B cell (primary cell): ENCODE measurements at regions not wholly inside any gene's neighbourhood (a gene's known extent, or its start where the extent isn't known, plus 50 kb on each side); places are given as distances from the start of the nearest gene placed in this dataset.

Experiments used
- ATAC-seq: fragments of 200-7000 bp; cut with Tn5 transposase; one replicate; pipeline ENCODE4 v1.10.0; 2021; ENCODE audit warnings: low read depth, mild to moderate bottlenecking, moderate number of reproducible peaks, moderate library complexity
- CTCF ChIA-PET: fragments of 350-600 bp; sonication (Branson Sonifier 250); formaldehyde crosslinking; loops from one replicate; lab custom pipeline; 2021; ENCODE audit warnings: antibody characterized with exemption, inconsistent platforms; lab: Charles Lee
- POLR2A ChIA-PET: fragments of 350-600 bp; sonication (Branson Sonifier 250); formaldehyde crosslinking; loops from one replicate; lab custom pipeline; 2021; ENCODE audit warnings: antibody characterized with exemption; lab: Charles Lee
- DNase-seq: peaks from one replicate; pipeline ENCODE4 v3.0.0; 2013
- H2AFZ ChIP-seq: 2 replicates; pipeline ENCODE4 v1.6.1; 2012; ENCODE audit warnings: mild to moderate bottlenecking, low read depth, low read length; ENCODE audit not compliant: insufficient read depth, poor library complexity, severe bottlenecking
- H3K27ac ChIP-seq, 2 donors: 1 replicate in 1 of 2; 2 replicates in 1 of 2; pipeline ENCODE4 v1.5.1; 2012 to 2013; ENCODE audit warnings: low read length in 2 of 2, mild to moderate bottlenecking in 2 of 2, moderate library complexity in 1 of 2
- H3K27me3 ChIP-seq, 4 experiments: fragments of 200-600 bp in 1 of 4; sonication (generic) in 1 of 4; replicated peaks in 1 of 4; 1 replicate in 2 of 4; 2 replicates in 2 of 4; pipeline versions ENCODE4 v1.6.1 to v1.7.0; 2013 to 2016; ENCODE audit warnings: low read length in 3 of 4, mild to moderate bottlenecking in 2 of 4, mixed read lengths in 1 of 4, moderate library complexity in 1 of 4; ENCODE audit not compliant: insufficient read depth in 4 of 4, control insufficient read depth in 3 of 4; ENCODE audit errors: control extremely low read depth in 1 of 4
- H3K36me3 ChIP-seq, 2 experiments: replicated peaks in 1 of 2; 1 replicate in 1 of 2; 2 replicates in 1 of 2; pipeline versions ENCODE4 v1.6.1 to v1.7.1; 2013; ENCODE audit warnings: low read length in 1 of 2; ENCODE audit not compliant: insufficient read depth in 2 of 2, control insufficient read depth in 1 of 2; ENCODE audit errors: control extremely low read depth in 1 of 2, extremely low read depth in 1 of 2
- H3K4me1 ChIP-seq, 2 donors: fragments of 200-600 bp in 1 of 2; sonication (generic) in 1 of 2; 1 replicate in 1 of 2; 2 replicates in 1 of 2; pipeline versions ENCODE4 v1.5.1 to v1.6.1; 2013 to 2017; ENCODE audit warnings: low read length in 2 of 2; ENCODE audit not compliant: control insufficient read depth in 2 of 2, insufficient read depth in 2 of 2
- H3K4me2 ChIP-seq: replicated peaks from 2 replicates; pipeline ENCODE3; 2012; ENCODE audit warnings: mild to moderate bottlenecking, low read depth, low read length; ENCODE audit not compliant: poor library complexity, severe bottlenecking
- H3K4me3 ChIP-seq, 5 experiments: fragments of 200-600 bp in 1 of 5; sonication (generic) in 1 of 5; 1 replicate in 3 of 5; 2 replicates in 2 of 5; pipeline versions ENCODE4 v1.5.1 to v1.7.0; 2011 to 2016; ENCODE audit warnings: low read length in 4 of 5, mild to moderate bottlenecking in 4 of 5, low read depth in 2 of 5, control low read depth in 1 of 5, moderate library complexity in 1 of 5; ENCODE audit not compliant: insufficient read depth in 1 of 5; ENCODE audit errors: control extremely low read depth in 1 of 5, extremely low read depth in 1 of 5
- H3K79me2 ChIP-seq: fragments of 200-600 bp; sonication (generic); one replicate; pipeline ENCODE4 v1.6.0; 2016; ENCODE audit warnings: low read length; ENCODE audit not compliant: control insufficient read depth, insufficient read depth
- H3K9ac ChIP-seq: fragments of 200-600 bp; sonication (generic); 2 replicates; pipeline ENCODE4 v1.6.1; 2017; ENCODE audit warnings: mild to moderate bottlenecking, low read length, moderate library complexity
- H3K9me3 ChIP-seq, 3 donors: one replicate each; pipeline versions ENCODE4 v1.6.1 to v1.7.1; 2013; ENCODE audit warnings: low read length in 2 of 3; ENCODE audit not compliant: control insufficient read depth in 2 of 3, insufficient read depth in 1 of 3; ENCODE audit errors: control extremely low read depth in 1 of 3
- H4K20me1 ChIP-seq: 2 replicates; pipeline ENCODE4 v1.6.0; 2012; ENCODE audit warnings: mild to moderate bottlenecking, low read length; ENCODE audit not compliant: insufficient read depth, control insufficient read depth, poor library complexity, severe bottlenecking
- H3K27ac Mint-ChIP-seq: one replicate; pipeline ENCODE4 v1.8.0; 2021; ENCODE audit warnings: mixed read lengths
- H3K27me3 Mint-ChIP-seq: one replicate; pipeline ENCODE4 v1.8.0; 2021; ENCODE audit warnings: mixed read lengths
- H3K4me1 Mint-ChIP-seq: one replicate; pipeline ENCODE4 v1.8.0; 2021; ENCODE audit warnings: mixed read lengths
- H3K4me3 Mint-ChIP-seq: one replicate; pipeline ENCODE4 v1.8.0; 2021; ENCODE audit warnings: mixed read lengths
- H3K9me3 Mint-ChIP-seq: one replicate; pipeline ENCODE4 v1.8.0; 2022; ENCODE audit warnings: mixed read lengths; ENCODE audit not compliant: insufficient read depth
- CTCF ChIP-seq: fragments of 200-600 bp; IDR thresholded peaks from one replicate; pipeline ENCODE4 v1.8.0; 2022; ENCODE audit warnings: antibody characterized with exemption, mild to moderate bottlenecking
- EZH2 ChIP-seq: IDR thresholded peaks from 2 replicates; pipeline ENCODE4 v1.6.1; 2012; ENCODE audit warnings: borderline replicate concordance, low read depth, mild to moderate bottlenecking, moderate library complexity, low read length; ENCODE audit not compliant: insufficient read depth, poor library complexity, severe bottlenecking
- whole genome bisulfite sequencing: methylation state at CpG from one replicate; pipeline ENCODE4 v1.1.5; 2013; ENCODE audit warnings: missing lambda C conversion rate; ENCODE audit not compliant: insufficient coverage; 5-methylcytosine and 5-hydroxymethylcytosine counted together
- intact Hi-C: fragments of 100-400 bp; cut with micrococcal nuclease; formaldehyde crosslinking; loops from one replicate; pipeline ENCODE4 v1.10.0; 2022

GRCh38 chr13:89610331-89610730 is 1737.2 kb upstream of the MIR17HG start:
- no peaks in the 10 kb centered on the region for H3K4me1 ChIP-seq
- no peak overlapping the region for H3K9ac ChIP-seq
- ChIA-PET POLR2A (no interaction called here), CTCF (no interaction called here)
- intact Hi-C loops, result no loop called here
- no peak overlapping the region for H3K4me3 ChIP-seq
- H3K27me3 ChIP-seq, result no peaks in the 10 kb centered on the region
- no peak for ATAC-seq
- no peaks in the 10 kb centered on the region for H3K4me1 Mint-ChIP-seq
- TF ChIP-seq CTCF (no peak), EZH2 (no peak)
- H3K27me3 Mint-ChIP-seq, result no peaks in the 10 kb centered on the region
- H3K27ac Mint-ChIP-seq, result no peak overlapping the region
- no peaks in the 10 kb centered on the region for H3K79me2 ChIP-seq
- H3K4me2 ChIP-seq, result no peak overlapping the region
- no peaks in the 10 kb centered on the region for H4K20me1 ChIP-seq
- H3K9me3 Mint-ChIP-seq, result peaks cover 3% of the 10 kb centered on the region
- H2AFZ ChIP-seq, result no peak overlapping the region
- no peak overlapping the region for H3K4me3 Mint-ChIP-seq
- no peak overlapping the region for H3K27ac ChIP-seq
- no peaks in the 10 kb centered on the region for H3K36me3 ChIP-seq
- H3K9me3 ChIP-seq, result peaks cover 0 to 13% (median 0%) of the 10 kb centered on the region in 3 donors
- DNase-seq, result no peak
- 57% methylated on average over 2 of the region's 2 CpGs for WGBS

DNA sequence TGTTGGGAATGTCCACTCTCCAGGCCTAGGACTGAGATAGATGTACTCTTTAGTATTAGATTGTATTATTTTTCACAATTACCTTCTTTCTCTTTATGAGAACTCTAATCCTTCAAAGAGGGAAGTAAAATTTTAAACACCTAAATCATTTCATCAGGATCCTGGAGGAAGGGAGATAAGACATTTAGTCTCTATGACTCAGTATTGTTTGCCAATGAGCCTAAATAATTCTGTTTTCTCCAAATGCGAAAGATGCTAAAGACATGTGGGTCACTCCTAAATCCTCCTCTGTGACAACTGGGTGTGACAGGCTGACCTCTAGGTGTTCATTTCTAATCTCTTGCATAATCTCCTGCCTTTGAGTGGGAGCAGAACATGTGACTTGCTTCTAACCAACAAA is 1736.6 kb upstream of the MIR17HG start:
- no peak for ATAC-seq
- CTCF ChIA-PET, result no interaction called here
- H2AFZ ChIP-seq, result no peak overlapping the region

More for the DNA sequence above, 1736.6 kb upstream of the MIR17HG start:
- Mint-ChIP-seq H3K9me3 (peaks cover 2% of the 10 kb centered on the region), H3K4me3 (no peak overlapping the region), H3K27ac (no peak overlapping the region), H3K27me3 (no peaks in the 10 kb centered on the region), H3K4me1 (no peaks in the 10 kb centered on the region)
- Histone ChIP-seq H3K27ac (no peak overlapping the region), H3K27me3 (no peaks in the 10 kb centered on the region), H3K4me2 (no peak overlapping the region), H4K20me1 (no peaks in the 10 kb centered on the region), H3K4me3 (no peak overlapping the region), H3K9ac (no peak overlapping the region), H3K9me3 (peaks cover 0 to 13% (median 0%) of the 10 kb centered on the region in 3 donors), H3K36me3 (no peaks in the 10 kb centered on the region), H3K4me1 (no peaks in the 10 kb centered on the region), H3K79me2 (no peaks in the 10 kb centered on the region)
- DNase-seq, result no peak
- WGBS, result no CpG with 5 or more reads among the region's 1 CpG
- POLR2A ChIA-PET, result no interaction called here
- intact Hi-C loops, result no loop called here
- TF ChIP-seq CTCF (no peak), EZH2 (no peak)
